ENCODE measurements at regions not wholly inside any gene's neighbourhood (a gene's known extent, or its start where the extent isn't known, plus 50 kb on each side); places are given as distances from the start of the nearest gene placed in this dataset.
"Not testable (repeated sequence)": the region's sequence is repeated elsewhere in the genome, so short reads cannot be mapped to it uniquely, and the experiment has no call there.

DNA sequence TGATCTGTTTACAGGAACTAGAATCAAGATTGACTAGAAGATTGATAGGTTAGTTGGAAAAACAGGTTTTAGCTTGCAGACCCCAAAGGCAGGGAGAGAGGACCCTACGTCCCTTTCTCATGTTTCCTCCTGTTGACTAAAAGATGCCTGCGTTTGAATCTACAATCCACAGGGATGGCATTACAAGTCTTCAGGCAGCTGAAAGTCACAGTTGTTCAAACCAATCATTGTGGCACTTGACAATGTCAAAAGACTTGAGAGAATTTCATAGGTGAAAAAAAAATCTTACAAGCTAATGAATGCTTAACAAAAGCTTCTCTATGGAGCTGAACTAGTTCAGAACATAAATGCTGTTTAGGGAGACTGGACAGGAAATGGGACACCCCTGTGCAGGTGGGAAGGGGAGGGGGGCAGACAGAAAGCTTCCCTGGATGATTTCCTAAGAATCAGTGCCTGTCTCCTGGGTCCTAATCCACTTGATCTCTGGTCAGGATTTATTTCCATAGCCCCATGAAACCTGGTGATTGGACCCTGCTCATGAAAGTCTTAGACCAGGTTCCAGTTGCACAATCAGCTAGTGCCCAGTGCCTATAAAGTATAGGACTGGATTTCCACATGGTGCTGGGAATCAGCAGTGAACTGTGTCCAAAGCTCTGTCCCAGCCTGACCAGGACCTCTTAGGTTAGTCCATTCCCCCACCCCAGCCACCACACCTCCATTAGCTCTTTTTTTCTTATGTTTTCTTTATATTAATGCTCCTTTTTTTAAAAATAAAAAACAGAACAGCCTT lies 91.6 kb upstream of the BCAR3 start:
- no peak for DNase-seq

DNA sequence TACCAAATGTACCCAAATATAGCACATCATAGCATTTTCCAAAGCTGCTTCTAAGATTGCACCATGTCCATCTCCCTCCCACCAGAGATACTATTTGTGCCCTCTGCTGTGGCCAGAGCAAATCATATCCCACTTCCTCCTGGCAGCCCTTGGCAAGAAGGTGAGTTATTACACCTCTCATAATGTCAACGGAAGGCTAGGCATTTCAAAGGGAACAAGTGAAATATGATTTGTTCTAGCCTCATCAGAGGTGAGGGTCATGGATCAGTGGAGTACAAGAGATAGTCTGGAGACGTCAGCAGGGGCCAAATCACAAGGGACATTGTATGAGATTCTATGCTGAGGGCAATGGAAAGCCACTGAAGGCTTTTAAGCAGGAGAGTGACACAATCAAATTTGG lies 90.2 kb upstream of the BCAR3 start:
- DNase-seq = no peak

DNA sequence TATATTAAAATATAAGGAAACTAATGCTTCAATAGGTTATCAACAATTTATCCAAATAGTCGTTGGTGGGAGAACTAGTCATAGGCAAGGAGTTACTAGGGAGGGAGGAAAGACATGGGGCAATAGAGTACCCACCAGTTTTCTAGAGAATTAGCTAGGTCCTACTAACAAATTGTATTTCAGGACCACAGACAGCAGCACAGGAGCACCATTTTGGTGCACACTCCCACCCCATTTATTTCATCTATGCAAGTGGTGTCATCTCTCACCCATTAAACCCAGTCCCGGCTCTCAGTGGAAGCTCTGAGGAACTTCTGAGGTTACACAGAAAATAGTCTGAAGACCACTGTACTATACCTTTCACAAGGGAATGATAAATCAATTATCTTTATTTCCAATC lies 89.0 kb upstream of the BCAR3 start:
- no peak for DNase-seq

DNA sequence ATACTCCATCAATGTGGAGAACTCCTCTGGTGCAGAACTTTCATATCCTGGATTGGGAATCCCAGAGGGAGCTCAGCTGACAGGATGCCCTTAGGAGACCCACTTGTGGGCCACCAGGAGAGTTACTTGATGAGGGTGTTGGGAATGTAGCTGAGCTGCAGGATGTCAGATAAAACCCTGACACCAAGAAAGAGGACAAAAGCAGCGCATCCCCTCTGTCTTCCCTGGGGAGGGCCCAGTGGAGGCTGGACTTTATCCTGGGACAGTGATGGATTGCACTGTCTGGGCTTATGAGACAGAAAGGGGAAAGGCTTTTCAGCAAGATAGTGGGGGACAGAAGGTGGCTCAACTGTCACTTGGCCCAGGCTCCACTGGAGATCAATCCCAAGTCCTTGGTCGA lies 88.1 kb upstream of the BCAR3 start:
- DNase-seq = no peak

DNA sequence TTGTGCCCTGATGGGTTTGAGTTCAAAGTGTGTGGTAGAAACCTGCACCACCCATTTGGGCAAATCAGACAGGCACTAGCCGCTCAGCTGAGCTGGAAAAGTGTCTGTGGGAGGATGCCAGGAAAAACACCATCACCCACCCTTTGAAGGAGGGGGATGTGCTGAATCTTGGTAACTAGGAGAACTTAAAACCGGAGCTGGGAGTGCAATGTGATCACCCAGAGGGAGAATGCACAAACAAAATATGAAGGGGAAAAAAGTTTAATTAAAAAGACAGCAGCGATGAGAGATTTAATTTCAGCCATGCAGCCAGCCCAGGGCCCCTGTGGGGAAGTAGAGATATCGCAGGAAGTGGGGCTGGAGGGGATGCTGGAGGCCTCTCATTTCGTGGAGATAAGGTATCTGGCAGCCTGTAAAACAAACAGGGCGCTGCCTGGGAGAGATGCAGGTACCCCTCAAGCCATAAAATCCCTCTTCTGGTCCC lies 86.8 kb upstream of the BCAR3 start:
- DNase-seq = no peak

DNA sequence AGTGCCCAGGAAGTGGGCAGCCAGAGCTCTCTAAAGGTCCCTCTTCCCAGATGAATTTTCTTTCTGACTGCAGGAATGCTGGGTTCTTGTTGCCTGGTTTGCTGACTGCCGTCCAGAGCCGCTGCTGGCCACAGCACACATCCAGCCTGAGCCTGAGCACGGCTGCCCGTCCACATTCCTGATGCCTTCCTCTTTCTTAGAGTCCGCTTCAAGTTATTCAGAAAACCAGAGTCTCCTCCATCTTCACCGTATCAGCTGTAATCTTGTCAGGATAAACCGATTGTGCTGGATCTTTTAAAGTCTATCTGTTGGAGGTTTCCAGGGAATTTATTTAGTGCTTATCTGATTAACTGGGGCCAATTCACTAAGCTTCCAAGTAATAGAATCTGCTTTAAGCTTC lies 84.8 kb upstream of the BCAR3 start:
- DNase-seq = no peak

DNA sequence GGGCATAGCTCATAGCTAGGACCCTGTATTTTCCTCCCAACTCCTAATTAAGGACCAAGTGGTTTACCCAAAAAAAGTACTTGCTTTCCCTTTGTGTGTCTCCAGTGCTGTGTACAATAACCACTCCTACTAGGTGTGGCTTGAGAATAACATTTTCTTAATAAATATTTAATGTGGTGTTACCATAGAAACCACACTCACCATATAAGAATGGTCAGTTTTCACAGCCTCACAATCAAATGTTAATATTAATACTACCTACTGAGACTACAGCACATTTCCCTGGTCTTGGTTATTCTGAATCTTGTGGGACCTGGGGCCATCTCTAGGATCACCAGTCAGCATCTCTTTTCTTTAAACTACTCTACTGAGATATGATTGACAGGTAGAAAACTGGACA lies 83.5 kb upstream of the BCAR3 start:
- DNase-seq = no peak

DNA sequence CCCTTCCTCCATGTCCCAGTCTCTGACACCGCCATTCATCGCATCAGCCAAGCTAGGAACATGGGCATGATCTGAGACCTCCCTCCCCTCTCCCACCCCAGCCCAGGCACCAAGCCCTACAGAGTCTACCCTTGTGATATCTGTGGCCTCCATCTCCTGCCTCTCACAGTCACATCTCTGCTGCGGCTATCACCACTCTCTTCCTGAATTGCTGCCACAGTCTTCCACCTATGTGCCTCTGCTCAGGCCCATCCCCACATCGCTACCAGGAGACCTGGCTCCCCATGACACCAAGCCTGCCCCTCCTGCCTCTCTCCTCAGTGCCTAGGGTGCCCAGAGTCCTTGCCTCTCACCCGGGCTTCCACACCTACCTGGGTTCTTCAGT lies 82.7 kb upstream of the BCAR3 start:
- DNase-seq = no peak

DNA sequence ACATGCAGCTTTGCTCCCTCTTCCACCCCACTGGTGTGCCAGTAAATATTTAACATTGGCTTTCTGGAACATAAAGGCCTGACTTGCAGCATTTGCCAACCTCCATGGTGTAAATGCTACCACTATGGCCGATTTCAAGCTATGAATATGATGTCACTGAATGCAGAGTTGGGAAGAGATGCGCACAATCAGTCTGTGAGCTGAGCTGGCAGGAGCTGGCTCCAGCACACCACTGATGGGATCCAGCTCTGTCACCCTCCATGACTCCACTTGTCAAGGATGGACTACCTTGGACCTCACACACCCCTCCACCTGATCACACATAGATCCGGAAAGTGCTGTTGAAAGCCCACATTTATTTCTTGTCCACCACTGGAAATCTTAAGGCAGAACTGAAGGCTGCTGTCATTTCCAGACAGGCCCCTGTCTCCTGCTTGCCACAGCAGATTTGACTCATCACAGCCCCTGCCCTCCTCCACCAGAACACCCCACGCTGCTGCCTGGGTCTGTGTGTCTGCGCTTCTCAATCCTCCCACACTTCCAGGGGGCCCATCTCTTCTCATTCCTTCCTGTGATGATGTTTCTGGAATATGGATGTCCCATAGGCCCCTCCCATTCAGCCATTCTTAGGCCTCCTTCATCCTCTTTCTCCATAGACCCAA lies 82.2 kb upstream of the BCAR3 start:
- no peak for DNase-seq

DNA sequence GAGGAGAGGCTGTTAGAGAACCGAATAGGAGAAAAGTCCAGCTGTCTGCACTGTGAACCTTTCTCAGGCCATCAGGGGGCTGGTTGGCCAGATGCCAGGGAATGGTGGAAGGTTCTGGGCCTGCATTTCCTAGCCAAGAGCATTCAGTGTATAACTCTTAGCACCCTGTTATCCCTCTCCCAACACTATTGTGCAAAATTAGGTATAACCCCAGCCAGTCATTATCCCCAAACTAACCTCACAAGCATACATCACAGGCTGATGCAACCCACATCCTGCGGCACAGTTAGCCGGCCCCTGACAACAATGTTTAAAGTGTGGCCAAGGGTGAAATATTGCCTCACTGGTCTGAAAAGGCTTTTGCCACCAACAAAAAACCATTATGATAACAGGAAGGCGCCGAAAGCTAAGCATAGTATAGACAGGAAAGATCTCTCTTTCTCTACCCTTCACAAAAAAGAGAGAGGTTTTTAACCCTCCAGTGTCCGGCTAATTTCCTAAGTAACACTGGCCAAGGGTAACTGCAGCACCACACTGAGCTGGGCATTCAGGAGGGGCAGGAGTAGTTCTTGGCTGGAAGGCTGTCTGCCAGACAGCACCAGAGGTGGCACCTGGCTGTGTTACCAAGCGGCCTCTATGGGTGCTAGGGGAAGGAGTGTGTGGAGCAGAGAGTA lies 77.3 kb upstream of the BCAR3 start:
- DNase-seq = no peak

DNA sequence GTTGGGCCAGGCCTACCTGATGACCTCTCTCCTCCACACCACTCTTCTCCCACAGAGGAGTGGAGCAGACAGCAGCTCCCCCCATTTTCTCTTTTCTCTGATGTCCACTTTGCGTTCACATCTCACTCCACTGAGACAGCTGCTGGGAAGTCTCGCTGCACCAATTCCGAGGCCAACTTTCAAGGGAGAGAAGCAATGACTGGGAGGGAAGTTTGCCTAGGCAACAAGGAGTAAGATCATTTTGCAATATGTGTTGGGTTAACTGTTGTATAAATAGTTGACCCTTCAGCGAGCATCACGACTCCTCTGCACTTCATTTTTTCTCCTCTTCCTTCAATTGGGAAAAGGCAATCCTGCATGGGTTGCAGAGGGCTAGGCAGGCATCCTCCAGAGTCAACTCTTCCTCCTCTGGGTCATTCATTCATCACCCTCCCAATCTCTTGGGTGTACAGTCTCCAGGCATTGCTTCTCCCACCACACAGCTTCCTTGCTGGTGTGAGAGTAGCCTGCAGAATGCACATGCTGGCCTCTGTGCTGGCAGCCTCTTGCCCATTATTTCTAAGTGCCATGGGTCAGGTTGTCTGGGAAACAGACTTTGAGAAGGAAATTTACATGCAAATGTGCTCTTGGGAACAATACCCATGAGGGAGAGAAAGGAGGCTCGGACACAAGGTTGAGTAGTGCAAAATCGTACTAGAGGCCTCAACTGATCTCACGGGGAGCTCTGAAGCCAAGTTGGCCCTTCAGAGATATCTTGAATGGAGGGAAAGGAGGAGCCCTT lies 75.8 kb upstream of the BCAR3 start:
- DNase-seq = no peak

DNA sequence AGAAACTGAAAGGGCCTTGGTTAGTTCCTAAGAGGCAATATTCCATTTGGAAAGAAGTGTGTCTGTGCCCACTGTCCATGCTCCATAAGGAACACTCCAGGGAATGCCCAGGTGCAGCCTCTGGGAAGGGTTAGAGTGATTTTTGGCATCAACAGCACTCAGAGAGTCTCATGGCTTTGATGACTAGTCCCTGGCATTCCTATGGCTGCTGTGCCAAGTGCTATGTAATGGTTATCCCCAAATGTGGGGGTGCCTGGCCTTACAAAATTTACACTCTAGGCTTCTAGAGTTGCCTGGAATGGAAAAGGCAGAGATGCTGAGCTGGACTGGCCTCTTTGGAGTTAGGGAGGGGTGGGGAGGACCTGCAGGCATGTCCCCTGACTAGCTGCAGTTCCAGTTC lies 75.0 kb upstream of the BCAR3 start:
- DNase-seq = no peak

DNA sequence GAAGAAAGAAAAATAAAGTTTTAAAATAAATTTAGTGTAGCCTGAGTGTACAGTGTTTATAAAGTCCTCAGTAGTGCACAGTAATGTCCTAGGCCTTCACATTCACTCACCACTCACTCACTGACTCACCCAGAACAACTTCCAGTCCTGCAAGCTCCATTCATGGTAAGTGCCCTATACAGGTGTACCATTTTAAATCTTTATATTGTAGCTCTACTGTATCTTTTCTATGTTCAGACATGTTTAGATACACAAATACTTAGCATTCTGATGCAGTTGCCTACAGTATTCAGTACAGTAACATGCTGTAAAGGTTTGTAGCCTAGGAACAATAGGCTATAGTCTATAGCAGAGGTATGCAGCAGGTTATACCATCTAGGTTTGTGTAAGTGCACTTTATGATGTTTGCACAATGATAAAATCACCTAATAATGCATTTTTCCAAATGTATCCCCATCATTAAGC lies 73.6 kb upstream of the BCAR3 start:
- not testable (repeated sequence) for DNase-seq

DNA sequence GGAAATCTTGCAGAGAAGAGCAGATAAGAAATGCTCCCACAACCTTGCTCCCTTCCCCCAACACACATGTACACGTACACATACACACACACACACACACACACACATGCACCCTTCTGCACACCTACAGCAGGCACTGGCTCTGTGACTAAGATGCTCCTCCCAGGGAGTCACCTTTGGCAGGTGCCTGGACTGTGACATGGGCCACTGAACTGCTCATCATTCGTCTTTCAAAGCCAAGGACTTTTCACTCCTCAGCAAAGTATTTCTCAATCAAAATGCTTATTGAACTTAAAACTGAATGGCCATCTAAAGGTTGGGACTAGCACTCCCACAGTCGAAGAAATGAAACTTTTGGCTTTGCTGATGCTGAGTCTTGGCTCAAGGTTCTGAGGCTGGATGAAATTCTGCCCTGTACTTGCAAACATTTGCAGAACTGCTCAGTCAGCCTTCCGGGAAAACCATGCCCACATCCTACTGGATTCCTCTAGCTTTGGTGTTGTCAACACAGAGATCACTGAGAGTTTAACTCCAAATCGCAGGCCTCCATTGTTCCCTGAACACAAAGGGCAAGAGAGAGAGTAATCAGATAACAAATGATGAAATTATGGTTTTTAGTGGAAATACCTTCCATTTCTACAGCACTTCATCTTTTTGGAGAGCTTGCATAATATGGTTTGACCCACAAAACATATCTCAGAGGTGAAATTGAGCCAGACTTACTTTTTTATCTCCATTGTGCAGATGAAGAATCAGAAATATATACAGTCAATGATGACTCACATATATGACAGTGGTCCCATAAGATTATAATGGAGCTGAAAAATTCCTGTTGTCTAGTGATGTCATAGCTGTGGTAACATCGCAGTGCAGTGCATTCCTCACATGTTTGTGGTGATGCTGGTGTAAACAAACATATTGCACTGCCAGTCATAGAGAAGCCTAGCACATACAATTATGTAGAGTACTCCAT lies 72.4 kb upstream of the BCAR3 start:
- no peak for DNase-seq

DNA sequence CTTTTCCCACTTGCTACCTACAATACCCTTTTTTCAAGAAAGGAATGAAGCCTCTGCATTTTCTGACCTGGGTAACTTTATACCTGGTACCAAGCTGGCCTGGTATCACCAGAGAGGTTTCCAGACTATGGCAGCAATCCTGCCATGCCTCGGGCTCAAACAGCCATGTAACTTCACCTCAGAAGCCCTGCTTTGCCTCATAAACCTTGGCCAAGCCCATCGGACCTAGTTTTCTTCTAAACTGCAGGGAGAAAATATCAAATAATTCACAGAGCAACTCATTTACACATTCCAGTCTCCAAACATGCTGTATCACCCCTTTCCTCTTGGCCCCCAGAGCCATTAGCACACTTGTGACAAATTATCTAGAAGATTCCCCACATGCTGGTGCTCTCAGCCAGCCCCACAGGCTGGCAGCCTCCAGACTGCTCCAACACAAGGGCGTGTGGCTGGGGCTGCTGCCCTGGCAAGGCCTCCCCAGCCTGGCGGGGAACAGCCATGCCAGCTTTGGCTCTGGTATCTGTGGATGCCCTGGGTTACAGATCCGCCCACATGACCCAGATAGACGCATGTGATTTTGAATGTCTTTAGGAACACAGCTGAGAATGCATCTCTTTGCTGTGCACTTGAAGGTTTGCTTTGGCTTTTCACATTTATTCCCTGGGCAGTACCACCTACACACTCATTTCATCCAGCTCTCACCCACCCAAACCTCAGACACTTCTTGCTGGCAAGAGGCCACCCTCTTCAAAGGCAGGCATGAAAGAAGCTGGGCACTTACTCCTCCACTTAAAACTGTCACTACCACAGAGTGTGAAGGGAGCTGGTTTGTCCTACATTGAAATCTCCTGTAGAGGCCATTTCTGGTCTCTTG lies 70.0 kb upstream of the BCAR3 start:
- DNase-seq = no peak

DNA sequence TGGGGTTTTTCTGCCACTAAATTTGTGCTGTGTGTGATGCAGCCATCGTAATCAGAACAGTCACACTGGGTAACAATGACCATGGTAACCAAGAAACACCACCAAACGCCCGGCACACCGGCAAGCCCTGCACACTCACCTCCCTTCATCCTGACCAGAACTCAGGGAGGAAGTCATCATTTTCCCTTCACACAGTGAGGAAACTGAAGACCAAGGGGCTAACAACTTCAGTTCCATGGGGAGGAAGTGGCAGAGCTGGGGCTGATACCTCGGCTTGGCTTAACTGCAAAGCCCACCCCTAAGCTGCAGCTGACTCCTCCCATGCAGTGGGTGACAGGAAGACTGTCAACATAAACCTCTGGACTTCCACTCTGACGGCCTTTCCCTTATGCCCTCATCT lies 69.3 kb upstream of the BCAR3 start:
- no peak for DNase-seq

DNA sequence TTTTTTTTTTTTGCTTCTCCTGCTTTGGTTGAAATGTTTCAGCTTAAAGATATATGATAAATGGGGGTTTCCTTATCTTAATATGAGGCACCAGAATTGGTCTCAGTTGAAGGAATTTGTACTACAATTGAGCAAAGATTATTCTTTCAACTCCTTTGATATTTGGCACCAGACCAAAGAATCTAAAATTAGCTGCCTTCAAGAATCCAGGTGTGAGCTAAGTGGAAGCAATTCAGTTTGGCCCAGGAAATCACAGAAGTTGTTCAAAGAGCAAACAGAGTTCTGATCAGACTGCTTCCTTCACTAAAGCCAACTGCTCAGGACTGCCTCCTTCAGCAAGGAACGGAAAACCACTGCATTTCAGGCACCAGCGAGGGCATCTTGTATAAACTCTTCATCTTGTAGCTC lies 68.3 kb upstream of the BCAR3 start:
- no peak for DNase-seq

DNA sequence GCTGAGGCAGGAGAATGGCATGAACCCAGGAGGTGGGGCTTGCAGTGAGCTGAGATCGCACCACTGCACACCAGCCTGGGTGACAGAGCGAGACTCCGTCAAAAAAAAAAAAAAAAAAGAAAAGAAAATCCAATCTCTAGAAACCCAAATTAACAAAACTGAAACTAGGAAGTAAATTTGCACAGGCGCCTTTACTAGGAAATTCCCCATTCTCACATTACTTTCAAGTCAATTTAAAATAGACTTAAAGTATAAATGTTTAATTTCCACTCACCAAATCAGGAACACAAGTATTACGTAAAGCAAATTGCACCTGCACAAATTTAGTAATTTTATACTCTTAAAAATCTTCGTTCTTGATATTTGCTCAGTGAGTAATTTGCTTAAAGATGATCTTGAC lies 67.8 kb upstream of the BCAR3 start:
- DNase-seq = no peak

DNA sequence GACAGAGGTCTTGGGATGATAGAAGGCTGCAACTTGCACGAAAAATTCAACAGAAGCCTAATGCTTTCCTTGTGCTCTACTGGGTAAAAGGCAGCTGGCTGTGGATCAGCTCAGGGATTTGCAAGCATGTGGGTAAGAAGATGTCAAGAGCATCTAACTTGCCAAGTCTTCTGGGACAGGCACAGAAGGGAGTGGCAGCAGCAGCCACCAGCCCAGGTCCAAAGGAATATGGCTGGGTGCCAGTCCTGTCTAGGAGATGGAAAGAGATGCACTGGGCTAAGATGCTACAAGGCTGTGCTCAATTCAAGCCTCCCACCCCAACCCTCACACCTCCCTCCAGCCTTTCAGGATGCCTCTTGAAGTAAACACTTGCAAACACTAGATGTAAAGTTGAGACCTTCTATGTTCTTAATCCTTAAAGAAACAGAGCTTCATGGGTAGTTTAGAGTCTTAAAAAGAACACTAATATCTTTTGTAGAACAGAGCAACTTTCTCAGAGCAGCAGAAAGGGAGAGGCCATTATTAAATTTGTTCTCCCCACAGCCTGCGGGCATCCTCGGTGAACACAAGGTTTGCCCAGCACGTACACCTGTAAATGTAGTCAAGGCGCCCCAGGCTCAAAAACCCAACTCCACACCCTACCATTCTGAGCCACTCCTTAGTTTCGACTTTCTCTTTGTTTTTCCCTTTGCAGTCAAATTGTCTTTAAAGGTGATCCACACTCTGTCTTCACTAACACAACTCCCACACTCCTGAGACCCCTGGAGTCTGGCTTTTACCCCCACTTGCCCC lies 64.6 kb upstream of the BCAR3 start:
- no peak for DNase-seq
